C4-2B (cell line): ENCODE measurements at regions not wholly inside any gene's neighbourhood (a gene's known extent, or its start where the extent isn't known, plus 50 kb on each side); places are given as distances from the start of the nearest gene placed in this dataset.

Source experiments
- CTCF ChIP-seq: fragments of 450-650 bp; conservative IDR thresholded peaks from 2 replicates; pipeline ENCODE4 v1.5.1; 2017; ENCODE audit warnings: mild to moderate bottlenecking
- ZFX ChIP-seq: fragments of 450-650 bp; IDR thresholded peaks from 2 replicates; pipeline ENCODE4 v1.6.1; 2017

GRCh38 chrX:65148232-65148631 lies 172.0 kb upstream of the ZC4H2 start:
- TF ChIP-seq CTCF (no peak), ZFX (no peak)
